GM23338 (cell line): ENCODE measurements at regions not wholly inside any gene's neighbourhood (a gene's known extent, or its start where the extent isn't known, plus 50 kb on each side); places are given as distances from the start of the nearest gene placed in this dataset.

Experiments used
- ATAC-seq: fragments of 200-7000 bp; cut with Tn5 transposase; 3 replicates; pipeline ENCODE4 v1.9.1; 2020
- DNase-seq: peaks from one replicate; pipeline ENCODE4 v3.0.0-alpha.2; 2015; ENCODE audit warnings: low spot score
- H2AFZ ChIP-seq: fragments of 200-600 bp; sonication (generic); 2 replicates; pipeline ENCODE4 v1.8.0; 2016; ENCODE audit warnings: antibody characterized with exemption, mild to moderate bottlenecking, moderate library complexity
- H3F3A ChIP-seq: fragments of 200-600 bp; sonication (generic); replicated peaks from 2 replicates; pipeline ENCODE4 v1.8.0; 2017; ENCODE audit warnings: antibody characterized with exemption, mixed run types, low read depth
- H3K27ac ChIP-seq: fragments of 200-600 bp; sonication (generic); 2 replicates; pipeline ENCODE4 v1.6.1; 2016; ENCODE audit warnings: low read depth
- H3K27me3 ChIP-seq: fragments of 200-600 bp; sonication (generic); 2 replicates; pipeline ENCODE4 v1.8.0; 2016; ENCODE audit warnings: mild to moderate bottlenecking, mixed run types, moderate library complexity; ENCODE audit not compliant: insufficient read depth
- H3K36me3 ChIP-seq: fragments of 200-600 bp; sonication (generic); 2 replicates; pipeline ENCODE4 v1.8.0; 2016; ENCODE audit warnings: mild to moderate bottlenecking; ENCODE audit not compliant: insufficient read depth
- H3K4me1 ChIP-seq: fragments of 200-600 bp; sonication (generic); 2 replicates; pipeline ENCODE4 v1.8.0; 2016; ENCODE audit warnings: mild to moderate bottlenecking, moderate library complexity; ENCODE audit not compliant: insufficient read depth
- H3K4me2 ChIP-seq: fragments of 200-600 bp; sonication (generic); 2 replicates; pipeline ENCODE4 v1.7.1; 2017; ENCODE audit warnings: mixed run types
- H3K4me3 ChIP-seq: fragments of 200-600 bp; sonication (generic); 2 replicates; pipeline ENCODE4 v1.6.1; 2016; ENCODE audit warnings: mixed run types
- H3K79me2 ChIP-seq: fragments of 200-600 bp; sonication (generic); replicated peaks from 2 replicates; pipeline ENCODE4 v1.8.0; 2017; ENCODE audit warnings: mild to moderate bottlenecking; ENCODE audit not compliant: insufficient read depth
- H3K9me2 ChIP-seq: fragments of 200-600 bp; sonication (generic); 2 replicates; pipeline ENCODE4 v1.8.0; 2017; ENCODE audit not compliant: insufficient read depth
- H4K20me1 ChIP-seq: fragments of 200-600 bp; sonication (generic); replicated peaks from 2 replicates; pipeline ENCODE4 v1.8.0; 2017; ENCODE audit warnings: mild to moderate bottlenecking; ENCODE audit not compliant: insufficient read depth
- H3K27ac Mint-ChIP-seq: 2 replicates; pipeline ENCODE4 v1.8.0; 2020; ENCODE audit warnings: inconsistent platforms, mild to moderate bottlenecking, moderate library complexity, mixed read lengths
- H3K27me3 Mint-ChIP-seq: 3 replicates; pipeline ENCODE4 v1.8.0; 2022; ENCODE audit warnings: low read depth, mild to moderate bottlenecking, moderate library complexity, mixed read lengths, inconsistent platforms; ENCODE audit not compliant: insufficient read depth, poor library complexity
- H3K36me3 Mint-ChIP-seq: 3 replicates; pipeline ENCODE4 v1.8.0; 2021; ENCODE audit warnings: low read depth, mild to moderate bottlenecking, inconsistent platforms, moderate library complexity, mixed read lengths
- H3K4me1 Mint-ChIP-seq: 3 replicates; pipeline ENCODE4 v1.8.0; 2020; ENCODE audit warnings: mild to moderate bottlenecking, inconsistent platforms, mixed read lengths
- H3K4me3 Mint-ChIP-seq: 3 replicates; pipeline ENCODE4 v1.8.0; 2021; ENCODE audit warnings: moderate library complexity, mild to moderate bottlenecking, inconsistent platforms, mixed read lengths
- H3K9me3 Mint-ChIP-seq: 3 replicates; pipeline ENCODE4 v1.8.0; 2020; ENCODE audit warnings: moderate library complexity, mild to moderate bottlenecking, inconsistent platforms, mixed read lengths
- CREB1 ChIP-seq: fragments of 250-450 bp; sonication (Bioruptor Pico); IDR thresholded peaks from 2 replicates; pipeline ENCODE4 v1.5.0; 2020; ENCODE audit warnings: low read depth, mild to moderate bottlenecking, moderate library complexity
- CTCF ChIP-seq, 2 experiments: fragments of 200-600 bp in 1 of 2; sonication (generic) in 1 of 2; conservative IDR thresholded peaks; 2 replicates each; pipeline versions ENCODE4 v1.5.1 to v1.6.1; 2016 to 2017; ENCODE audit warnings: antibody characterized with exemption in 2 of 2, low read depth in 2 of 2, mild to moderate bottlenecking in 2 of 2, moderate library complexity in 1 of 2
- ETS1 ChIP-seq: IDR thresholded peaks from 2 replicates; pipeline ENCODE4 v1.6.1; 2016; ENCODE audit warnings: antibody characterized with exemption
- EZH2phosphoT487 ChIP-seq: fragments of 200-600 bp; sonication (generic); IDR thresholded peaks from one replicate; pipeline ENCODE4 v1.8.1; 2018; ENCODE audit warnings: antibody characterized with exemption; ENCODE audit not compliant: unreplicated experiment
- NANOG ChIP-seq: IDR thresholded peaks from 2 replicates; pipeline ENCODE4 v1.6.1; 2016; ENCODE audit warnings: antibody characterized with exemption, borderline replicate concordance
- POLR2AphosphoS5 ChIP-seq: IDR thresholded peaks from 2 replicates; pipeline ENCODE4 v1.6.1; 2016; ENCODE audit warnings: antibody characterized with exemption, low read depth
- REST ChIP-seq: IDR thresholded peaks from one replicate; pipeline ENCODE4 v1.6.1; 2018; ENCODE audit warnings: antibody characterized with exemption; ENCODE audit not compliant: unreplicated experiment

- TF ChIP-seq REST, result no peak
- TF ChIP-seq CREB1, result no peak
- TF ChIP-seq POLR2AphosphoS5, result no peak
- no peak for TF ChIP-seq ETS1
- TF ChIP-seq CTCF (conservative IDR thresholded peaks at IDR 0.05; ENCODE audit: low read depth in 2 of 2), result no peak
- no peak for TF ChIP-seq EZH2phosphoT487
These were observed 205.2 kb downstream of the SEC23IP start (continued) for GRCh38 chr10:120097766-120098165.

- no peaks in the 10 kb centered on the region for H3K79me2 ChIP-seq
- no peak overlapping the region for H3K4me3 ChIP-seq
- H3K36me3 ChIP-seq, result no peaks in the 10 kb centered on the region
- no peaks in the 10 kb centered on the region; the same call in 2 of the 3 replicates for H3K9me3 Mint-ChIP-seq
- H3K27me3 ChIP-seq, result no peaks in the 10 kb centered on the region
- no peak overlapping the region for H2AFZ ChIP-seq
- H3K27ac Mint-ChIP-seq, result no peak overlapping the region; the same call in 1 of the 2 replicates
- no peaks in the 10 kb centered on the region; the same call in 2 of the 3 replicates for H3K36me3 Mint-ChIP-seq
- peaks cover 36% of the 10 kb centered on the region for H3K4me1 ChIP-seq
- H3K4me3 Mint-ChIP-seq, result no peak overlapping the region
- H3K4me1 Mint-ChIP-seq, result peaks cover 28% of the 10 kb centered on the region
- no peak overlapping the region for H3K27ac ChIP-seq
- H3K9me2 ChIP-seq, result peaks cover 3% of the 10 kb centered on the region; the same call in 1 of the 2 replicates
- H3K4me2 ChIP-seq, result peak overlapping the region; percentile 6; the same call in 1 of the 2 replicates
- no peaks in the 10 kb centered on the region for H3F3A ChIP-seq
- peaks cover 5% of the 10 kb centered on the region for H3K27me3 Mint-ChIP-seq
- no peaks in the 10 kb centered on the region for H4K20me1 ChIP-seq
- peak; percentile 65 for ATAC-seq
- peak; percentile 12 for DNase-seq
- TF ChIP-seq ETS1 (no peak), REST (no peak), NANOG (no peak), CREB1 (no peak), EZH2phosphoT487 (no peak)
These were observed 205.9 kb downstream of the SEC23IP start for GRCh38 chr10:120098232-120098930.
